Suppressor macrophage treated with lipopolysaccharide for 1 hour (primary cell): ENCODE measurements at regions not wholly inside any gene's neighbourhood (a gene's known extent, or its start where the extent isn't known, plus 50 kb on each side); places are given as distances from the start of the nearest gene placed in this dataset.
A peak's percentile ranks its signal among the peaks of the same experiment; 100 is the strongest.

Experiments
- DNase-seq, 3 donors: peaks; one replicate each; pipeline ENCODE4 v3.0.0-alpha.2; 2020 to 2022

DNA sequence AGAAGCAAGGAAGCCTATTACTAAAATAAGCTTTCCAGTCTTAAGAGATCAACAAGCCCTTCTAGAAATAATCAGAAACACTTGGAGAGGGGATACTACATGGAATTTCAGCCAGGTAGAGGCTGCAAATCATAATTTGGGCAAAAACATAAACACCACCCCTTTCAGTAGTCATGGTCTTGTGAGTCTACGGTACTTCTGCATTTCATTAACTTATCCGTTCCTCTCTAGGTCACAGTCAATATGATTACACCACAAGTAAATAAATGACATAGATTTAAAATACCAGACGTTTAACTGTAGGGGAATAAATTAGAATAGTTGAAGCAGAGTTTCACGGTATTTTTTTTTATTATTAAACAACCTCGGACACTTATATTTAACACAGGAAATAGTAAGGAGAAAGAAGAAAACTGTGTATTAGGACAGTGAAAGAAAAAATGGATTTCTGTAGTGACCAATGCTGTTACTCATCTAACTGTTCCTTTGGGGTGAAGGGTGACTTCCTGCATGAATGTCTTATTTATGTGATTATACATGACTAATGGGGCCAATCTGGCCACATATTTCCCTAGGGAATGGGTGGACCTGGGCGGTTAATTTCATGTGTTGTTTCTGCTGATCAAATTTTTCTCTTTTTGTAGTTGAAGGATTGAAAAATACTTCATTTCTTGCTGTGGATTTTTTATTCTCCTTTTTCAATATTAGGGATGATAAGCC lies 456.6 kb upstream of the UBE2E3 start:
- DNase-seq, result peak; percentile 49 to 74 (median 72)

DNA sequence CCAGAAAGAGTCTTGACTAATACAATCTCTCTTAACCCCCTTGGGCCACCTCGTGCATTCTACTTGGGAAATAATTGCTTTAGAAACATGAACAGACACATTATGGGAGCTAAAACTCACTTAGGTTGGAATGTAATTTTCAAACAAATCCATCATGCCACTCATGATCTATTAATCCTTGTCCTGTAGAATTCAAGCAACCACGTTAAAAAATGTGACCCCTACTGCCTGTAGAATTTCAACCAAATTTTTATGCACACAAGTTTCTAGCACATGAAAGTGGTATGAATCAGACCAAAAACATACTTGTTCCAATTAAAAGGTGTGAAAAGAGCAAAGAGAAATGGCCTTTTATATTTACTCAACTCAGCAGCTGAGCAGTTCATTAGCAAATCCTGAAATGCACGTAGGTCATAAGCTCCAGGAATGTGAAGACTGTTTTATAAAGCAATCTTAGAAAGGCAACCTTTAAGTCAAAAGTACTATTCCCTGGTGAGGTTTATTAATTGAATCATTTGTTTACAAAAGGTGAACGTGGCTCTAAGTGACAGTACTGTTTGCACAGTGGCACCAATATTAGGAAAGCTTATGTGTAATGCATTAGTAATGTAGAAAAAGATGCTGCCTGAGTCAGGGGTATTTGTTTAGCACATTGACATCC lies 459.4 kb upstream of the UBE2E3 start:
- peak in 1 of 3 donors; percentile 17 for DNase-seq

DNA sequence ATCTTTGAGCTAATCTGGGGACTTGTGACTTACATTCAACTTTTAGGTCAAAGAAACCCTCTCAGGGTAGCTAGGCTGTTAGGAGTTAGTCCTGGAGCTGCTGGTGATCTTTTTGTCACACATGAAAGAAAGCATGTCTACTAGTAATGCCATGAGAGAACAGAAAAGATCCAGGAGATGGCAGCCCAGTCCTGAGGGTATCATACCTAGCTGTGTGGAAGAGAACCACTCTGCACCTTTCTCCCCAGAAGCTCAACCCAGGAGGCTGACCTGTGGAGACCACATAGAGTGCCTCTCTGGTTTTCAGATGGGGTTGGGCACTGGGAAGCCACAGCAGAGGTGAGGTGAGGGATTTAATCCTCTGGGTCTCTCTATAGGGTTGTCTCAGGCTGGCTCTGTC lies 460.2 kb upstream of the UBE2E3 start:
- DNase-seq, result peak in 1 of 3 donors; percentile 11

DNA sequence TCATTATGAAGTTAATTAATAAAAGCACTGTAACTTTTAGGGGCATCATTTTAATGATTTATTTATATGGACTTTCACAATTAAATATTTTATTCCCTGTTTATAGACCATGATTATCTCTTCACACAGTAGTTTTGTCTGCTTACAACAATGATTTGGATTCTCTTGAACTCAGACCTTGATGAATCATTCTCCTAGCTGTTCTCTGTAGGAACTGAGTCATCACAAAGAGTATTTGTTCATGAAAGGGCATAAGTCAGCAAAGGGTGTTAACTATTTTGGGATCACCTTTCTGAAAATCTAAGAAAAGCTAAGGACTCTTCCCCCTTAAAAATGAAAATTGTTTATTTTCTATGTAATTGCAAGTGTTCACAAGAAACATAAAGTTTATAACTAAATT lies 461.1 kb upstream of the UBE2E3 start:
- peak; percentile 12 to 59 (median 45) for DNase-seq

DNA sequence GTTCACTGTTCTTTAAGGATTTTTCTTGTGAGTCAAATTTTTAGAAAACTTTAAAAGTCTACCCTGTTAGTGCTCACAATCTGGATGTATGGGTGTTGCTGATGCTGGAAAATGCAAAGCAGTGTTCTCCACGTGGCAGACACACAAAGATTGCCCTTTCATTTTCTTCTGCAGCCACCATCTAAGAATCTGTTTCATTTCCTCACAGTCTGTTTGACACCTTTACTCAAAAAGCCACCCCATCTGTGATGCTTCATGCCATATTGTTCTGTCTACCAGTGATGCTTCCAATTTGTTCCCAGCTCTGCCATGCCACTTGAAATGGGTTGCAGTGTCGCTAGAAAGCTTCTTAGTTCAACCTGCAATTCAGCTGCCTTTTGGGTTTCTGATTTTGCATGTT lies 464.2 kb upstream of the UBE2E3 start:
- DNase-seq, result no peak

DNA sequence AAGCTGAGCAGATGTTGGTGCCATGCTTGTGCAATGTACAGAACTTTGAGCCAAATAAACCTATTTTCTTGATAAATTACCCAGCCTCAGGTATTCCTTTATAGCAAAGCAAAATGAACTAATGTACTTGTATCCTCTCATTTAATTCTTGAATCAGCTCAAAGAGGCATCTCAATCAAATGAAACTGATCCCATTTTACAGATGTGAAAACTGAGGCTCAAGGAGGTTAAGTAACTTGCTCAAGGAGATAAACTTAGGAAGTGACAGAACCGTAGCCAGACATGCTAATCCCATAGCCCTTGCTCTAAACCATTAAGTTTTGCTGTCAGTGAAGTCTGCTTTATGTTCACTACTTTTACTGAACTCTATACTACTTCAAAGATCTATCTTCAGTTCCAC lies 467.0 kb upstream of the UBE2E3 start:
- no peak for DNase-seq

DNA sequence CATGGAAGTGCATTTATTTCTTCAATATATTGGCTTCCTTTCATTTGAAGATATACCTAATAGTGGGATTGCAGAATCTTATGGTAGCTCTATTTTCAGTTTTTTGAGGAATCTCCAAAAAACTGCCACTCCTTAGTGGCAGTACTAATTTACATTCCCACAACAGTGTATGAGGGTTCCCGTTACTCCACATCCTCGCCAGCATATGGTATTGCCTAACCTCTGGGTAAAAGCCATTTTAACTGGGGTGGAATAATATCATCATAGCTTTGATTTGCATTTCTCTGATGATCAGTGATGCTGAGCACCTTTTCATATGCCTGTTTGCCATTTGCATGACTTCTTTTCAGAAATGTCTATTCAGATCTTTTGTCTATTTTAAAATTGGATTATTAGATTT lies 471.9 kb upstream of the UBE2E3 start:
- DNase-seq, result no peak

DNA sequence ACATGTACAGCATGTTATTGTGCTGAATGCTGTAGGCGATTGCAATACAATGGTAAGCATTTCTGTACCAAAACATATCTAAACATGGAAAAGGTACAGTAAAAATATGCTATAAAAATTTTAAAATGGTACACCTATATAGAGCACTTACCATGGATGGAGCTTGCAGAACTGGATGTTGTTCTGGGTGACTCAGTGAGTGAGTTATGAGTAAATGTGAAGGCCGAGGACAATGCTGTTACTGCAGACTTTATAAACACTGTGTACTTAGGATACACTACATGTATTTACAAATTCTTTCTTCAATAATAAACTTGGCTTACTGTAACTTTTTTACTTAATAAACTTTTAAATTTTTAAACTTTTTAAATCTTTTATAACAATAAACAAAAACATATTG lies 473.4 kb upstream of the UBE2E3 start:
- DNase-seq, result no peak

DNA sequence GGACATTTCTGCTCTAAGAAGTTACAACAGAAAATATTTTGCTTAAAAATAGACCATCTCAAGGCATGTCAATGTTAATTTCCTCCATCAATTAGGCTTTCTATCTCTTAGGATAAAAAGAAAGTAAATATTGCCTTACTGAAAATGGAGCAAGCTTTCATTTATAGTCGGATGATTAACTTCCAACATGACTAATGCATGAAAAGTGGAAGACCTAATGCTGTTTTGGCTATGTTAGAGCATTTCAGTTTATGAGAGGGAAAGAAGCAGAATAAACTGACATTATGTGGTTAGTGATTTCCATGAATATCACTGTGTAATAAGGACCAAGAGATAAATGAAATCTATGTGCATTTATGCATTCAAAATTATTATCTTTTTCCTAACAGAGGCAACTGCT lies 475.2 kb upstream of the UBE2E3 start:
- DNase-seq, result peak in 2 of 3 donors; percentile 13 to 39

DNA sequence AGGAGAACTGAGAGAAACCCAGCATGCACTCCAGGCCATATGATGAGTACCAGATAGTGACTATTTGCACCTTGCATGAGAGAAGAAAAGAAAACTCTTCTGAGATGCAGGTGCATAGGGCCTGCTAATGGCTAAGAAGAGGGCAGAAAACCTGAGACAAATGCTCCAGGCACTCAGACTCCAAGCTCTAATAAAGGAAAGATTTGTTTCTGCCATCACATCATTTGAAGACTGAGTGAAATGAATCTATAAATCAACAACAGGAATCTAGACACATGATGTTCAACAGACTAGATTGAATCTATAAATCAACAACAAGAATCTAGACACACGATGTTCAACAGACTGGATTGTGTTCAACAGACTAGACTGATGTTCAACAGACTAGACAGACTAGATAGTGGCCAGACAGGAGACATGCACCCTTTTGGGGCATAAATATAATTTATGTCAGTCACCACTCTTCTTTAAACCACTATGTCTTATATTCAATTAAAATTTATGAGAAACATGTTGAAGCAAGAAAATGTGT lies 482.7 kb upstream of the UBE2E3 start:
- DNase-seq, result no peak

DNA sequence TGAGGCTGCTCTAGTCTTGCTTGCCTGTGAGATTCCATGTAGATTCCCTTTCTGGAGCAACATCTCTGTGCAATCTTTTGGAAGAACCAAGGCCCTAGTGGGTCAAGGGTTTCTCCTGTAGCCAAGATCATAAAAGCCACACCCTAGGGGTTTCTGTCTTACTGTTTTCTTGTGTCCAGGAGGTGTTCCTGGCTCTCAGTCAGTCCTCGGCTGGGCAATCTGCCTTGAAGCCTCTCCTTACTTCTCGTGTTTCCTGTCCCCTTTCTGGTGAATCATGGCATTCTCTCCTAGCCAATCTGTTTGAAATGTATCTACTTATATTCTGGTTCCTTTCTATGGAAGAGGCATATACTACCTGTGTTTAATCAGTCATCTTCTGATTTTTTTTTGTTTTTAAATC lies 484.8 kb upstream of the UBE2E3 start:
- DNase-seq, result no peak

DNA sequence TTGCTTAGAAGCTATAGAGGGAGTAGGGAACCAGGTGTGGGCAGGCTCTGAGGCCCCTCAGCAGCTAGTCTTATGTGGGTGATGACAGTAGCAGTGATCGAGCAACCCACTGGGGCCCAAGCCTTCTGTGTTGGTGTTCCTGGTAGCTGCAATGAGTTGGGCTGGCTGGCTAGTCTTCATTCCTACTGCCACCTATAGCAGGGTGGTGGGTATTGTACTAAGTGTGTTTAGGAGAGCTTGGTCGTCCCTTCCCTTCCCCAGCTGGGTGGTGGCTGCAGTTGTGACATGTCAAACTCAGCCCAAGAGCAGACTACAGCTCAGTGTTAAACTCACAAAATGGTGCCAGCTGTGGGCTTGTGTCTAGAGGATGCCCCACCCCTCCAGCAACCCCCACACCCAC lies 486.1 kb upstream of the UBE2E3 start:
- no peak for DNase-seq

DNA sequence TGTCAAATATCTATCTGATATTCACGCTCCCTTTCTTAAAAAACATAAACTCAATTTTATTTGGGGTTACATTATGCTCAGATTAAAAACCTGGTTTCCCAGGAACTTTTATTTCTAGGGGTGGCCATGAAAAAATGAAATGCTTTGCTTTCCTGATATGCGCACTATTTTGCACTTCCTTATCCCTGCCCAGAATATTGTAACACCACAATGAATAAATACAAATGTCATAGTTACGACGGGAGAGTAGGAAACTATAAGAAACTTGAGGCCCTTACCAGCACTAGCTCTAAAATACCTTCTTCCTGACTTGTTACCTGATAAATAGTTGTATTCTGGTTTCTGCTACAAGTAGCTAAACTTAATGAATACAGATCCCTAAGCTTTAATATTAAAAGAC lies 475.6 kb upstream of the CWC22 start:
- no peak for DNase-seq

DNA sequence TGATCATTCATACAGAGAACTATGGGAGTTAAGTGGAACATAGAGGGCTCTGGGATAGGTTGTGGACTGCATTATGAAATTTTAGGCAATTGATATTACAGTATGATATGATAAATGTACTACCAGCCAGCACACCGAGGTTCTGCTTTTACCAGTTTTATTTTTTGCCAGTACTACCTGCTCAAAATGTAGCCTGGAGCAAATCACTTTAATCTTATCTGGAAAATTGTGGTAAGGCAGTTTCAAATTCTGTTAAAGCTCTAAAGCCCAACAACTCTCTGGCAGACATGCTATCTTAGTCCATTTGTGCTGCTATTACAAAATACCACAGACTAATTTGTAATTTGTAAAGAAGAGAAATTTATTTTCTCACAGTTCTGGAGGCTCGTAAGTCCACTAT lies 474.9 kb upstream of the CWC22 start:
- DNase-seq, result no peak

DNA sequence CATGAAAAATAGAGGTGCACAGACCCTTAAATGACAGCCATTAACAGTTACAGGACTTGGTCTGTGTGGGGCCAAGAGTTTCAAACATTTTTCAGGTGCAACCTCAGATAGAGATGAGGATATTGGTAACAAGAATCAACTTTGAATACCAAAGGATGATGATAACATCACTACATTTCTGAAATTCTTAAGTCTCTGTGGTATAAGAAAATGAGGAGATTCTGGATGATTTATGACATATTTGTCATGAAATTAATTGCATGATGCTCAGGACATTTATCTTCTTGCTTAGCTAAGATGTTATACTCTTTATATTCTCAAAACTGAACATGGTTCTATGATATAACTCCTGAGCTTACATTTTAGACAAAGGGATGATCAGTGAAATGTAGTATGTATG lies 471.8 kb upstream of the CWC22 start:
- no peak for DNase-seq

DNA sequence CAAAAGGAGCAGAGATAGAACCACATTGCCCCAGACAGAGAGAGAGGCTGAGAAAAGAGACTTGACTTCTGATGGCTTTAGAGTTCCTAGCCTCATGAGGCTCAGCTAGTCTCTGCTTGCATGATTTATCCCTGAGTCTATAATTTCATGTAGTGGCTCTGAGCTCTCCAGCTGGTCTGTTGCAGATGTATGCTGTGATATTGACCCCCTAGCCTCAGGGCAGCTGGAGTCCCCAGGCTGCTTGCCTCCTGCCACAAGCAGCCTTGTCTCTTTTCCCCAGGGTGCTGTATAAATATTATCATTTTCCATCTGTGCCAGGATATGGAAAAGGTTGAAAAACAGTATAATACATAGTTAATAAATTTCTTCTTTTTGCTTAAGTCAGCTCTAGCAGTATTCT lies 467.6 kb upstream of the CWC22 start:
- DNase-seq, result no peak

DNA sequence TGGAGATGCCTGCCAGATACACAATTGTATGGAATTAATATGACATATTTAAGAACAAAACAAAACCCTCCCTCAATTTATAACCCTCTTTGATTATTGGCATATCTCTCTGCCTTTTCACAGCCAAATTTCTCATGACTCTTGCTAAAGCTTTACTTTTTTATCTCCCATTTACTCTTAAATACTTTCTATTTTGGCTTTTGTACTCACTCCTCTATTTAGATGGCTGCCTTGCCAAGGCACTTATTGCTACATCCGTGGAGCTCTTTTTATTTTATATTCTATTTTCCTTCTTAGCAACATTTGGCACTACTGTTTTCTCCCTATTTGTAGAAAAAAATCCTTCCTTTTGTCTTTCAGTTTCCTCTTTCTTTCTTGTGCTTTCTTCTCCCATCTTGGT lies 466.4 kb upstream of the CWC22 start:
- no peak for DNase-seq

DNA sequence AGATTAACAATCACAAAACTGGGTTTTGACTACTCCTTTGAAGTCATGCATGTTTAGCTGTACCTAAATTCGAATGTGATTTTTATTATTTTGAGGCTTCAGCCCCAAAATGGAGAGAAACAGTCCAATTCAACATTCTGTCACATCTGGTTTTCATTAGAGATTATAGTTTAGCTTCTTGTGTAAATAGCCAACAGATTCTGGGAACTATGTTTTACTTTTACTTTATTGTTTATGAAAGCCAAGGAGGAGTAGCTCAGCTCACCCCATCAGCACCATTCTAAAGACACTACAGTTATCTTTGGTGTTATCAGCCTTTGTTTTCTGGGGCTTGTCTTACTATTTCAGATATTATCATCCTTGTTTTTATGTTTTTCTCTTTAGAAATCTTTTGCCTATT lies 465.0 kb upstream of the CWC22 start:
- no peak for DNase-seq

DNA sequence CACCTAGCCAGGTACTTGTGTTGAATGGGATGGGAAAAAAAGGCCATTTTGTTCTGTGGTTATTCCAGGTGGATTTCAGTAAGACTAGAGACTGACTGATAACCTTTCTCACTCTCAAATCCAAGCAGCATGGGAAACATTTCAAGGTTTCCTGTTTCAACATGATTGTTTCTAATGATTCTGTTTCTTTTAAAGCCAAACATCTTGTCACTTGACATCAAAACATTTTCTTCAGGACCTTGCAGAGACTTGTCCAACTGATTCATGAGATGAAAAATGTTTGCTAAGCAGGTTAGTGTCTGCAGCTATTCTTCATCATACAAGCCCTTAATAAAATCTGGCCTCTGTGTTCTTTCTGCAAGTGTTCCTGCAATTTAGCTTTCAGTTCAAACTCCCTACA lies 456.5 kb upstream of the CWC22 start:
- DNase-seq, result no peak

DNA sequence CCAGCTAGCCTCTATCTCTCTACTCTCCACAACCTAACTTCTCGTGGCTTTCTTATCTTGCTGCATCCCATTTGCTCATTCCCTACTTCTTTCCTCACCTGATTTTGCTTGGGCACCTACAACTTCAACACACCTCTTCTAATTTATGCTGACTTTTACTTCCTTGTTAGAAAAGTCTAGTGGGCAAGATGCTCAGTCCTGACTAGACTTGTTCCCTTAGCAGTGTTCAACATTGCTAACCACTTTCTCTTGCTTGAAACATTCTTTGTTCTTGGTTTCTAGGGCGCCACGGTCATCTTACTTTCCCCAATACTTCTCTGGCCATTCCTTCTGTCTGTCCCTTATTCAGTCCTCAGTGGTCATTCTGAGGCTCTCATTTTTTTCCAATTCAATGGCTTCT lies 454.7 kb upstream of the CWC22 start:
- DNase-seq, result no peak

DNA sequence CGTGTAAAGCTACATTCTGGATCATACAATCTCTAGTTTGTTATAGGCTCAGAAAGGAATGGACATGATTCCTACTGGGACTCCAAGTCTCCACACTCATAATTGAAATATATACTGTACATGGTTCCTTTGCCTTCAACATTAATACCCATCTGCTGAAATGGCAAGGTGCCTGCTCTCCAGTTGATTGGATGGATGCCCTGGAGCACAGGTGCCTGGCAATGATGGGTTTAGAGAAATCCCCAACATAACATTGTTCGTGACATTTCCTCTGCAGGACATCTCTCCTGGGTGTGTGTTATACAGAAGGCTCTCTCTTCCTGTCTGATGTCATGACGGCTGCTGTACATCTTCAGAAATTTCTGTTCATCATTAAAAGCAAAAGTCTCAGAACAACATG lies 449.7 kb upstream of the CWC22 start:
- DNase-seq, result no peak

DNA sequence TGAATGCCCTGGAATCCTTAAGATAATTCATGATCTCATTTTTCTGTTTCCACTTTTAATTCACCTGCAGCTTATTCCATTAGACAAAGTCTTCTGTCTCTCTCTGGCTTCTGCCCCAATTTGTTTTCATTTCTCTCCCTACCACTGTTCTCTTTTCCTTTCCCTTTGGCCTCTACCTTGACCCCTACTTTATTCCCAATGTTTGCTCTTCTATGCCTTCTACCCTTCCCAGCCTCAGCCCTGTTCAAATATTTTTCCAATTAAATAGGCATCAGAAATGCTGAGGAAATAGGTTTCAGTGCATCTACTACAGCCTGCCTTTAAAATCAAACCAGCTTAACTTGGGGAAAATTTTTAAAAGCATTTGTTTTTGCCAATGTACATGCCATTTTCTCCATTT lies 443.7 kb upstream of the CWC22 start:
- no peak for DNase-seq

DNA sequence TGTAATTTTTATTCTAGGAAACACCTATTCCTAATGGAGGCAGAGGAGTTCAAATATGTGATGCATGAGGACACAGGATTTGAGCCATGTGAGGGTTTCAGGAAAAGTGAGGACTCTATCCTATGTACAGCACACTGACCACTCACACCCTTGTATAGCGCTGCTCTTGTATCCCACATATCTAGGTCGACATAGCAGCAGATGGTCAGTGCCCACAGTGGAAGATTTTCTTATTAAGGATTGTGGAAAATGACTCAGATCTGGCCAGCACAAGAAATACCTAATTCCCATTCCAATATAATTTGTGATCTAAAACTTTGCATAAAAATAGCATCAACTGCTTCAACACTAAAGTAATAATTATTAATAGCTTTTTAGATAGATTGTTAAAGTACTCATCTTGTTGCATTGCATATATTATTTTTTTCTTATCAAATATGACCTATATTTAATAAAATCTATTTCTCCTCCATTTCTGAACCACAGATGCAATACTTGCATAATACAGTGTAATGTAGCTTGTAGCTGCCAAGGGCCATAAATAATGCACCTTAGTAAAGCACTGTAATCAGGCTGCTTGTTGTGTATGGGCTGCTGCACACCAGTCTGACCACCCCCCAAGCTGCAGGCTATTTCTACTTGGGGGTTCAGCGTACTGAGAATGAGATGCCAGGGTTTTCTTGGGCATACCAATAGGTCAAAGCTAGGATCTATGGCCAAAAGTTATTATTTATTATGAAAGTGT lies 442.2 kb upstream of the CWC22 start:
- no peak for DNase-seq

DNA sequence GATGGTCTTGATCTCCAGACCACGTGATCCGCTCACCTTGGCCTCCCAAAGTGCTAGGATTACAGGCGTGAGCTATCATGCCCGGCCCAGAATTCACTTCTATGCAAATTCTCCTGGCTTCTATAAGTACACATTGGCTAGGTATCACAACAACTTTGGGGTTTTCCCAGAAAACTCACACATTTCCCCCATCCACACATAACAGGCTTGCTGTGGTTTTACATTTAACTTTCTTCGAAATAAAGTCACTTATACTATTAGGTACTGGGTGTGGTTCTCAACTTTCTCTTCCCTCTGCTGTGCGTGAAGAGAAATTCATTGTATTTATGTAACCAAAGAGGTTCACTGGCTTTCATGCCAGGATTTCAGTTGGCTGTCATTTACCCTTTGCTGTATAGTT lies 439.4 kb upstream of the CWC22 start:
- no peak for DNase-seq
